HL-60 (cell line): ENCODE measurements at regions not wholly inside any gene's neighbourhood (a gene's known extent, or its start where the extent isn't known, plus 50 kb on each side); places are given as distances from the start of the nearest gene placed in this dataset.

Source experiments
- DNase-seq, 2 experiments: peaks; one replicate each; pipeline ENCODE4 v3.0.0-alpha.2; 2010 to 2020; ENCODE audit warnings: low read depth in 1 of 2, low spot score in 1 of 2
- H3K27ac ChIP-seq: fragments of 250-450 bp; sonication (Bioruptor Pico); replicated peaks from 2 replicates; pipeline ENCODE4 v1.5.1; 2020; ENCODE audit warnings: mild to moderate bottlenecking, moderate library complexity
- H3K27me3 ChIP-seq: fragments of 250-450 bp; sonication (Bioruptor Pico); 2 replicates; pipeline ENCODE4 v1.5.1; 2021; ENCODE audit warnings: mild to moderate bottlenecking, moderate library complexity; ENCODE audit not compliant: insufficient read depth, poor library complexity, severe bottlenecking
- H3K4me3 ChIP-seq: replicated peaks from 2 replicates; pipeline ENCODE4 v1.5.1; 2011; ENCODE audit warnings: mild to moderate bottlenecking, control low read depth, low read length; ENCODE audit not compliant: insufficient read depth
- CTCF ChIP-seq: IDR thresholded peaks from one replicate; pipeline ENCODE4 v1.5.1; 2011; ENCODE audit warnings: low read length, control low read depth, inconsistent platforms; ENCODE audit not compliant: insufficient read depth
- GABPA ChIP-seq: IDR thresholded peaks from 2 replicates; pipeline ENCODE4 v1.6.1; 2012; ENCODE audit warnings: low read depth
- POLR2AphosphoS5 ChIP-seq: IDR thresholded peaks from 2 replicates; pipeline ENCODE4 v1.6.1; 2012; ENCODE audit warnings: low read depth
- REST ChIP-seq: IDR thresholded peaks from 2 replicates; pipeline ENCODE4 v1.6.1; 2012; ENCODE audit warnings: low read depth; ENCODE audit not compliant: insufficient replicate concordance
- SPI1 ChIP-seq: IDR thresholded peaks from 2 replicates; pipeline ENCODE4 v1.6.1; 2012; ENCODE audit warnings: low read depth, mild to moderate bottlenecking, borderline replicate concordance

GRCh38 chr2:37464067-37464466 lies 119.6 kb downstream of the QPCT start:
- DNase-seq: no peak
- Histone ChIP-seq H3K27me3 (no peaks in the 10 kb centered on the region), H3K4me3 (no peak overlapping the region), H3K27ac (no peak overlapping the region)
- no peak; the same call in 1 of the 2 replicates for TF ChIP-seq SPI1

GRCh38 chr2:37466533-37467222 lies 122.2 kb downstream of the QPCT start:
- no peak for TF ChIP-seq POLR2AphosphoS5
- TF ChIP-seq GABPA: no peak
- no peak for TF ChIP-seq REST
- Histone ChIP-seq H3K27me3 (no peaks in the 10 kb centered on the region), H3K27ac (no peak overlapping the region), H3K4me3 (no peak overlapping the region)
- DNase-seq: no peak

GRCh38 chr2:37468170-37468569 lies 123.7 kb downstream of the QPCT start:
- DNase-seq: no peak
- no peaks in the 10 kb centered on the region for H3K27me3 ChIP-seq
- TF ChIP-seq POLR2AphosphoS5: no peak
- no peak for TF ChIP-seq SPI1
- TF ChIP-seq GABPA: no peak
- no peak for TF ChIP-seq REST
- TF ChIP-seq CTCF: no peak
- H3K4me3 ChIP-seq: no peak overlapping the region
- H3K27ac ChIP-seq: no peak overlapping the region

DNA sequence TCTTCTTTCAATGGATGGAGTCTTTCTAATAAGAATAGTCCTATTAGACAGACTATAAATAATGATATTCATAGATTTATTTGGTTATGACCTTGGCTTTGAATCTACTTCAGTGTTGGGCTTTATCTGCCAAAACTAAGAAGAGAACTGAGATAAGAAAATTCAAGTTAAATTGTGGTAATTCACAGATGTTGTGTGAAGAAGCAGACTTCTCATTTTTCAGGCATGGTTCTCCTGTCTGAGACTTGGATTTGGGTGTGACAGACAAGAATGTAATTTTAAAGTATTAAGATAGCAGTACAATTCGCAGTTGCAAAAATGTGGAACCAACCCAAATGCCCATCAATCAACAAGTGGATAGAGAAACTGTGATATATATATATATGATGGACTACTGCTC lies 124.7 kb downstream of the QPCT start:
- H3K4me3 ChIP-seq: no peak overlapping the region
- no peak for DNase-seq
- TF ChIP-seq POLR2AphosphoS5: no peak
- no peak for TF ChIP-seq REST
- no peak for TF ChIP-seq CTCF
- no peak for TF ChIP-seq GABPA
- TF ChIP-seq SPI1: no peak
- no peak overlapping the region for H3K27ac ChIP-seq
- no peaks in the 10 kb centered on the region for H3K27me3 ChIP-seq
